ENCODE measurements at regions not wholly inside any gene's neighbourhood (a gene's known extent, or its start where the extent isn't known, plus 50 kb on each side); places are given as distances from the start of the nearest gene placed in this dataset.

- no peak for TF ChIP-seq RFX5 (IDR thresholded peaks at IDR 0.05; ENCODE audit: borderline replicate concordance, low read depth, low read length)
- TF ChIP-seq POLR2A (IDR thresholded peaks at IDR 0.05; ENCODE audit: control extremely low read depth in 1 of 2, low read depth in 2 of 2, low read length in 2 of 2), result no peak
- TF ChIP-seq EGR1 (IDR thresholded peaks at IDR 0.05; ENCODE audit: borderline replicate concordance, low read depth, low read length), result no peak
- no peak for TF ChIP-seq POLR2AphosphoS5 (IDR thresholded peaks at IDR 0.05; ENCODE audit: low read depth, low read length)
- no peak for TF ChIP-seq CTCF (IDR thresholded peaks at IDR 0.05; ENCODE audit: control extremely low read depth in 1 of 3, insufficient read depth in 1 of 3, low read depth in 1 of 3, low read length in 3 of 3)
- TF ChIP-seq EZH2 (IDR thresholded peaks at IDR 0.05; ENCODE audit: low read depth, low read length, severe bottlenecking), result no peak
- no peak for TF ChIP-seq SIRT6 (IDR thresholded peaks at IDR 0.05; ENCODE audit: low read length)
- no peak for TF ChIP-seq SP1 (IDR thresholded peaks at IDR 0.05; ENCODE audit: low read depth, low read length)
- TF ChIP-seq RXRA (IDR thresholded peaks at IDR 0.05; ENCODE audit: insufficient read depth, low read depth, low read length), result no peak
These were observed 1165.1 kb upstream of the USP15 start for GRCh38 chr12:61095111-61095510.
